Epidermal melanocyte (primary cell): ENCODE measurements at regions not wholly inside any gene's neighbourhood (a gene's known extent, or its start where the extent isn't known, plus 50 kb on each side); places are given as distances from the start of the nearest gene placed in this dataset.

ENCODE experiments used
- DNase-seq: peaks from one replicate; pipeline ENCODE4 v3.0.0; 2011; ENCODE audit warnings: low spot score; ENCODE audit not compliant: insufficient read length

DNA sequence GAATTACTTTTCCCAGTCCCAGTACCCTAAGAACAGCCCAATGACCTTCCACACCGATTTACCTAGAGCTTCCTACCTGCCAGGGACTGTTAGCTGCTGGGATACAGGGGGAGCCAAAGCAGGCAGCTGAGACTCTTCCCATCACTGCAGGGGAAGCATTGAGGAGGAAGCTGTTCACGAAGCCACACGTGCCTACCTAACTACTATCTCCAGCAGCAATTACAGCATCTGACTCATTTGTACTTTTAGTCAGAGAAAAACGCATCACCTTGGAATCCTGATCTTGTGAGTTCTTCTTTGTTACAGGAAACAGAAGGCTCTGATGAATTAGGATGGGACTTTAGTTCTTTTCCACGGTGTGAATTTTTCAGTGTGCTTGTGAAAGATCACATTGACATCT is 113.7 kb upstream of the DHX40 start:
- no peak for DNase-seq

- DNase-seq, result no peak
Measured at GRCh38 chr17:59454633-59455105, 110.7 kb upstream of the DHX40 start.

DNA sequence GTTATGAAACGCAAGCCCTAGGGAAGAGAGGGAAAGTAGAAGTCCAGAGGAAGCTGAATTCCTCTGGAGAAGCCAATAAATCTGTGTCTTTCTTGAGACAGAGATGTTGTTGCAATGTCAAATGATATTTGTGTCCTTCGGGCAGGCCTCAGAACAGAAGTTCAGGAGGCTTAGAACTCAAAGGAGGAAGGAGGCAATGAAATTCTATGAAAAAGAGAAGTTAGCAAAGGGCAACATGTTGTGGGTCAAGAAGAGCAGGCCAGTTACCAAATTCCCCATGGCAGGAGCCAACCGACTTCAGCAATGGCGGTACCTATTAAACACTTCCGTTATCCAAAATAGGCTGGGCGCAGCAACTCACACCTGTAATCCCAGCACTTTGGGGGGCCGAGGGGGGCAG is 109.0 kb upstream of the DHX40 start:
- DNase-seq, result no peak

- no peak for DNase-seq
Measured at GRCh38 chr17:59456923-59457615, 108.3 kb upstream of the DHX40 start.

DNA sequence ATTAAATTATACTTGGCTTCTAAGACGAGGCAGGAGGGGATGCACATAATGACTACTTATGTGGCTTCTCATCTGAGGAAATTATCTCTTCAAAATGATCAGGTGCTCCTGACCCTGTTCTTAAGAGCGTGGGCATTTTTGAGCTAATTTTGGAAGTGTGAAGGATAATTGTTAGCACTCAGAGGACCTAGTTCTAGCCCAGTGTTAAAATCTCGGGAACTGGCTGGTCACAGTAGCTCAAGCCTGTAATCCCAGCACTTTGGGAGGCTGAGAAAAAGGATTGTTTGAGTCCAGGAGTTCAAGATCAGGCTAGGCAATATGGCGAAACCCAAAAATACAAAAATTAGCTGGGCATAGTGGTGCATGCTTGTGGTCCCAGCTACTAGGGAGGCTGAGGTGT is 103.0 kb upstream of the DHX40 start:
- no peak for DNase-seq

DNA sequence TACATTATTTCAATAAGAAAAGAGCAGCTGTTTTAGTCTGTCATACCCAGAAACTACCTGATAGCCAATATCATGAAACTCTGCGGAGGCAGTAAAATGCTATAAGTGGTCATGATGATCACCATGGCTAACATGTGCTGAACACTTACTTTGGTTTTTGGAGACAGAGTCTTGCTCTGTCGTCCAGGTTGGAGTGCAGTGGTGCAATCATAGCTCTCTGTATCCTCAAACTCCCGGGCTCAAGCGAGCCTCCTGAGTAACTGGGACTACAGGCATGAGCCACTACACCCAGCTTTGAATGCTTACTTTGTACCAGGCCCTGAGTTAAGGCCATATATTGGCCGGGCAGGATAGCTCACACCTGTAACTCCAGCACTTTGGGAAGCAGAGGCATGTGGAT is 101.2 kb upstream of the DHX40 start:
- no peak for DNase-seq

DNA sequence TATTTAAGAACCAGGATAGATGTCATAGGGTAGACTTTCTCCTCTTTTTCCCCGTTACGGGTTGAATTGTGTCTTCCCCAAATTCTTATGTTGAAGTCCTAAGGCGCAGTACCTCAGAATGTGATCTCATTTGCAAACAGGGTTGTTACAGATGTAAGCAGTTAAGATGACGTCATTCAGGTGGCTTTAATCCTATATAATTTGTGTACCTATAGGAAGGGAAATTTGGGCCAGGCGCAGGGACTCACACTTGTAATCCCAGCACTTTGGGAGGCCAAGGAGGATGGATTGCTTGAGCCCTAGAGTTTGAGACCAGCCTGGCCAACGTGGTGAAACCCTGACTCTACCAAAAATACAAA is 99.5 kb upstream of the DHX40 start:
- no peak for DNase-seq

DNA sequence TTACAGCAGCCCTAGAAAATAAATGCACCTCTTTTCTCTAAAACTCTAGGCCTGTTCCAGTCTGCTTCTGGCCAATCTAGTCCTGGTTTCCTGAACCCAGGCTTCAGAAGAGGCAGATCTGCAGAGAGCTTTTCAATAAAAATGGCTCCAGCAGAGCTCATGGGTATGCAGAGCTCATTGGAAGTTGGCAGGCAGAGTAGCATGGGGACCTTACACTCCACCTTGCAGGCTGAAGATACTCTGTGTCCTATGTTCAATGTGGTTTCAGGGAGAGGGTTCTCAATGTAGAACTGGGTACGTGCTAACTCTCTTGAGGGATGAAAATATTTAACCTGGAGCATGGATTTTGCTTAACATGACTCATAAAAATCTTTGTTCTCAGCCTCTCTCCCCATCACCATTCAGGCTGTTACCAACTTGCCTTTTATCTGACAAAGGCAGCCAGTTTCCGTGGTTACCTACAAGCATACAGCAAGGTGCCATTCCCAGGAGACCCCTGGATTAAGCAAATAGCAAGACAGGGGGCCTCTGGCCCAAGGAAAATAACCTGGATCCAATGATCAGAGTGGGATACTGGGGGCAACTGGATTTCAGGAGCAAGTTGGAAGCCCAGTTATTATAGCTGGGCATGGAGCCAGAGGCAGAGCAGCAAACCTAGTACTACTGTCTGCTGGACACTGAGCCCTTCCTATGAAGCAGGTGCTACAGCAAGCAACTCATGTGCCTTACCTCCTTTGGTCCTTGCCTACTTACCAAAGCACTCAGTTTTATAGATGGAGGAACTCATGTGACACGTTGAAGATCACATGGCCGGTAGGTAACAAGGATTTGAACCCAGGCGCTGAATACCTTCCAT is 98.2 kb upstream of the DHX40 start:
- no peak for DNase-seq

GRCh38 chr17:59469786-59470485 is 95.5 kb upstream of the DHX40 start:
- DNase-seq, result no peak

DNA sequence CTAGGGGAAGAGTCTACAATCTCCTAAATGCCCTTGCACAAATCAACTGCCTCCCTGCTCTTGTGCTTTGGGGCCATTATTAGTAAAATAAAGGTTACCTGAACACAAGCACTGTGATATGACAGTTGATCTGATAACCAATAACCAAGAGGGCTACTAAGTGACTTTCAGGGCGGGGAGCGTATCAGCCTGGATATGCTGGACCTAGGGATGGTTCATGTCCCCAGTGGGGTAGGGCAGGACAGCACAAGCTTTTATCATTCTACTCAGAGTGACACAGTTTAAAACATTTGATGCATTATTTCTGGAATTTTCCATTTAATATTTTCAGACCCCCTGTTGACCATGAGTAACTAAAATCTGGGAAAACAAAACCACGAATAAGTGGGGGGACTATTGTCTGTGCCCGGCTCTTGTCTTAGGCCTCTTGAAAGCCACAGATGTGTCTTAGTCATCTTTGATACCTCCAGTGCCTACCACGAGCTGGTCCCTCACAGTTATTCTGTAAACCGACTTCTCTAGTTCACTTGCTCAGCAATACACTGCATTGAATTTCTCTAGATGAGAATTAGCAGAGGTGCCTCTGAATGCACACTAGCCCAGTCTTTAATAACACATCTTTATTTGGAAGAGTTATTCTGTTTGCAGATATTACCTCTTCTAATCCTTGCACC is 94.6 kb upstream of the DHX40 start:
- no peak for DNase-seq

DNA sequence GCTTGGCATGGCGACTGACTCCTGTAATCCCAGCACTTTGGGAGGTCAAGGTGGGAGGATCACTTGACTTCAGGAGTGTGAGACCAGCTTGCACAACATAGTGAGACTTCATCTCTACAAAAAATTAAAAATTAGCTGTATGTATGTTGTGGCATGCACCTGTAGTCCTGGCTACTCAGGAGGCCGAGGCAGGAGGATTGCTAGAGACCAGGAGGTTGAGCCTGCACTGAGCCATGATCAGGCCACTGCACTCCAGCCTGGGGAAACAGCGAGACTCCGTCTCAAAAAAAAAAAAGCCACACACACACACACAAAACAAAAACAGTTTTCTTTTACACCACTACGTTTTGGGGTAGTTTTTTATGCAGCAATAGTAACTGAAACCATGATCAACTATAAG is 89.0 kb upstream of the DHX40 start:
- no peak for DNase-seq

GRCh38 chr17:59479141-59479540 is 86.3 kb upstream of the DHX40 start:
- no peak for DNase-seq

- DNase-seq, result no peak
Measured at GRCh38 chr17:59483860-59484259, 81.5 kb upstream of the DHX40 start.

- no peak for DNase-seq
Measured at GRCh38 chr17:59485015-59485414, 80.4 kb upstream of the DHX40 start.

- DNase-seq, result no peak
Measured at GRCh38 chr17:59485946-59486345, 79.5 kb upstream of the DHX40 start.

DNA sequence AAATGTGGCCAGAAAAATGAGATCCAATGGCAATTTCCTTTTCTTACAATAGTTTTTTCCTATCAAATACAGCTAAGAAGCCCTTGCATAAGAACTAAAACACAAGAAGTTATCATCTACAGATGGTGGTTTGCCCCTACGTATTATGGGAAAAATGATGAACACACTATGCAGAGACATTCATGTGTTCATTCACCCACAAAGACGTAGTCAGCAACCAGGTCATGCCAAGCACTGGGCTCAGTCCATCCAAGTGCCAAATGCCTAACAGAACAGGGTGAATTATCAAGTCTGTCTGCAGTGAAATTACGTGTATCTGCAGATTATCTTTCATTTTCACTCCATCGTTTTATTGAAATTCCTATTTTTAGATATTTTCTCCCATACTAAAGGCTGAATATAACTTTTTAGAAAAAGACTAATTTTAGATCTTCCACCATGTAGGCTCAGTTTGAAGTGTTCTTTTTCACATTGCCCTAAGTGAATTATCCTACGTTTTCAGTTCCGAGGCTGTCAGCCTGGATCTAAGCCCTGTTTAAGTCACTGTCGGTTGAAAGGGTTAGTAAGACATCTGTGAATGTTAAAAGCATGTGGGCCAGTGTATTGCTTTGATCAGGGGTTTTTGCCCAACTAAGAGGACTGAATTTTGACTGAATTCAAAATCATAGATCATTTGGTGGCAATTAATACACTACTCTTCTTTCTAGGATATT is 78.1 kb upstream of the DHX40 start:
- DNase-seq, result no peak

DNA sequence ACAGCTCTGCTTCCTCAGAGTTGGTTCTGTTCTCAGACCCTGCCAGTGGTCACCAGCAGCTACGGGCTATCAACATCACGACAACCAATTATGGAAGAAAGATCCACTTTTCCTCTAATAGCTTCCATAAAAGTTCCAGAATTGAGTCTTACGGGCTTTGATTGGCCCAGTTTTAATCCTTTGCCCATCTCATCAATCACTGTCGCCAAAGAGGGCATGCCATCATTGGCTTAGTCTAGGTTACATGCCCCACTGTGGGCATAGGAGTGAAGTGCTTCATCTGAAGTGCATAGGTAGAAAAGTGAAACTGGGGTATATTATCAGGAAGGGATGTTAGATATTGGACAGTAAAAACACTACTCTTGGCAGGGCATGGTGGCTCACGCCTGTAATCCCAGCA is 76.6 kb upstream of the DHX40 start:
- DNase-seq, result no peak

- no peak for DNase-seq
Measured at GRCh38 chr17:59490216-59490615, 75.2 kb upstream of the DHX40 start.

GRCh38 chr17:59491353-59492090 is 73.9 kb upstream of the DHX40 start:
- DNase-seq, result no peak

GRCh38 chr17:59492091-59492451 is 73.3 kb upstream of the DHX40 start:
- no peak for DNase-seq
